LHCN-M2 (cell line): ENCODE measurements at regions not wholly inside any gene's neighbourhood (a gene's known extent, or its start where the extent isn't known, plus 50 kb on each side); places are given as distances from the start of the nearest gene placed in this dataset.
A peak's percentile ranks its signal among the peaks of the same experiment; 100 is the strongest.

Experiments
- DNase-seq: peaks from one replicate; pipeline ENCODE4 v3.0.0-alpha.2; 2012; ENCODE audit warnings: low read depth

DNA sequence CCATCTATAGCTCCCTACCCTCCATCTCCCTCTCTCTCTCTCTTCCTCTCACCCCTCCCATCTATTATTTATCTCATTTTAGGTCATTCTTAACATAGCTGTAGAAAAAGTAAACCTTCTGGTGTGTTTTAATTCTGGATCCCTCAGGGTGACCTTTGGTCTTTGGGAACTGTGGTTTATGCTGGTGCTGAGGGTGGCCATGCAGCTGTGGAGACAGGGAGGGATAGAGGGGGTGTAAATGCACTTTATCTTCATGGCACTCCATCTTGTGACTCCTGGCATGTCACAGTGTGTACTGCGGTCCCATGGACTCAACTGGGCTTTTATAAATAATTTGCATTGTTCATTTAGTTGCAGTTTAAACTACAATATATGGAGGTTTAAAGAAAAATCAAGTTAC, 50.2 kb upstream of the RUNX1 start:
- peak; percentile 18 for DNase-seq
